ENCODE measurements at regions not wholly inside any gene's neighbourhood (a gene's known extent, or its start where the extent isn't known, plus 50 kb on each side); places are given as distances from the start of the nearest gene placed in this dataset.

- TF ChIP-seq CTCF (IDR thresholded peaks at IDR 0.05) (no peak), POLR2A (IDR thresholded peaks at IDR 0.05) (no peak)
Measured at GRCh38 chr4:60122820-60123219, 1077.3 kb upstream of the ADGRL3 start.
